A549 (cell line): ENCODE measurements at regions not wholly inside any gene's neighbourhood (a gene's known extent, or its start where the extent isn't known, plus 50 kb on each side); places are given as distances from the start of the nearest gene placed in this dataset.

Source experiments
- CHD4 ChIP-seq: fragments of 200-600 bp; sonication (generic); IDR thresholded peaks from 2 replicates; pipeline ENCODE4 v1.6.1; 2016; ENCODE audit warnings: antibody characterized with exemption, mild to moderate bottlenecking, borderline replicate concordance
- CTCF ChIP-seq: fragments of >200 bp; sonication (Bioruptor Twin); formaldehyde crosslinking; IDR thresholded peaks from 3 replicates; pipeline ENCODE4 v1.5.1; 2016
- E2F6 ChIP-seq: IDR thresholded peaks from 2 replicates; pipeline ENCODE4 v1.6.1; 2012; ENCODE audit warnings: low read depth, borderline replicate concordance
- EHMT2 ChIP-seq: fragments of 200-600 bp; sonication (generic); IDR thresholded peaks from 2 replicates; pipeline ENCODE4 v1.6.1; 2016; ENCODE audit warnings: antibody characterized with exemption, low read depth, mild to moderate bottlenecking, moderate library complexity
- ELK1 ChIP-seq: fragments of 150-350 bp; IDR thresholded peaks from 2 replicates; pipeline ENCODE4 v1.6.1; 2014; ENCODE audit warnings: low read depth, mild to moderate bottlenecking, low read length
- EP300 ChIP-seq, 2 experiments: fragments of >200 bp; sonication (Bioruptor Twin); formaldehyde crosslinking; IDR thresholded peaks; 2 replicates in 1 of 2; 3 replicates in 1 of 2; pipeline ENCODE4 v1.6.1; 2016 to 2017
- KDM1A ChIP-seq: fragments of 200-600 bp; sonication (generic); IDR thresholded peaks from 2 replicates; pipeline ENCODE4 v1.6.1; 2016; ENCODE audit warnings: low read depth, mild to moderate bottlenecking
- NPAS2 ChIP-seq: fragments of 250-450 bp; sonication (Bioruptor Pico); IDR thresholded peaks from 2 replicates; pipeline ENCODE4 v1.8.0; 2022; ENCODE audit warnings: mild to moderate bottlenecking, moderate library complexity, borderline replicate concordance
- POLR2A ChIP-seq: IDR thresholded peaks from 2 replicates; pipeline ENCODE4 v1.6.1; 2012; ENCODE audit warnings: mild to moderate bottlenecking, low read length
- RAD21 ChIP-seq, 2 experiments: fragments of >200 bp in 1 of 2; sonication (Bioruptor Twin) in 1 of 2; formaldehyde crosslinking in 1 of 2; IDR thresholded peaks in 1 of 2; conservative IDR thresholded peaks in 1 of 2; 2 replicates in 1 of 2; 3 replicates in 1 of 2; pipeline ENCODE4 v1.6.1; 2012 to 2018; ENCODE audit warnings: inconsistent platforms in 1 of 2
- RCOR1 ChIP-seq: fragments of 150-350 bp; IDR thresholded peaks from 2 replicates; pipeline ENCODE4 v1.6.1; 2014; ENCODE audit warnings: antibody characterized with exemption, low read length, low read depth
- USF2 ChIP-seq: fragments of 450-650 bp; IDR thresholded peaks from 2 replicates; pipeline ENCODE4 v1.6.1; 2014; ENCODE audit warnings: antibody characterized with exemption
- ZFP36 ChIP-seq: fragments of 450-650 bp; IDR thresholded peaks from 2 replicates; pipeline ENCODE4 v1.6.1; 2014; ENCODE audit warnings: borderline replicate concordance; ENCODE audit not compliant: partially characterized antibody
- TF ChIP-seq, protein P1 (sequence below): IDR thresholded peaks from 2 replicates; pipeline ENCODE4 v1.6.1; 2012

DNA sequence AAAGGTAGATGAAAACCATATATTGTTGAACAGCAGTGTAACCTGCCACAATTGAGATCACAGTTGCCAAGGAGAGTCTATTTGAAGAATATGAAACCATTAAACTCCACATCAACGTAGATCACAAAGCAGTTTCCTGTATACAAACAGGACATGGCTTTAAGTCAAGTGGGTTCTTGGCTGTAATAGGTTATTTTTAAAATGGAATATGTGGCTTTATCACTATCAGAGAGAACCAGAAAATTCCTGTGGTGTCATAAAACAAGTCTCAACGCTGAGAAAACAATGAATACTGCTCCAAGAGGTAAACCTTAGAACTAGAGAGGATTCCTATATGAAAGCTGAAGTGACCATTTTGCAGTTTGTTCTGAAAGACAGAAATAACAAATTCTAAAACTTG, 999.7 kb downstream of the CDH11 start:
- no peak for TF ChIP-seq RAD21 (conservative IDR thresholded peaks at IDR 0.05 in 1 of 2, IDR thresholded peaks at IDR 0.05 in 1 of 2)
- TF ChIP-seq CTCF = no peak
- TF ChIP-seq RCOR1 = no peak
- no peak for TF ChIP-seq USF2
- no peak for TF ChIP-seq EP300 (IDR thresholded peaks at IDR 0.05)
- no peak for TF ChIP-seq POLR2A
- TF ChIP-seq KDM1A = no peak
- TF ChIP-seq ELK1 = no peak
- TF ChIP-seq NPAS2 = no peak
- TF ChIP-seq ZFP36 = no peak
- TF ChIP-seq CHD4 = no peak
- no peak for TF ChIP-seq EHMT2
- no peak for TF ChIP-seq E2F6
- TF ChIP-seq, protein P1, sequence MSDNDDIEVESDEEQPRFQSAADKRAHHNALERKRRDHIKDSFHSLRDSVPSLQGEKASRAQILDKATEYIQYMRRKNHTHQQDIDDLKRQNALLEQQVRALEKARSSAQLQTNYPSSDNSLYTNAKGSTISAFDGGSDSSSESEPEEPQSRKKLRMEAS = no peak
